GM12891 (cell line): ENCODE measurements at regions not wholly inside any gene's neighbourhood (a gene's known extent, or its start where the extent isn't known, plus 50 kb on each side); places are given as distances from the start of the nearest gene placed in this dataset.

Source experiments
- POLR2A ChIP-seq: IDR thresholded peaks from 2 replicates; pipeline ENCODE4 v1.6.1; 2011; ENCODE audit warnings: low read depth, low read length, control low read depth
- POLR2AphosphoS5 ChIP-seq: IDR thresholded peaks from 2 replicates; pipeline ENCODE4 v1.6.1; 2011; ENCODE audit warnings: low read depth, low read length, control low read depth
- POU2F2 ChIP-seq: IDR thresholded peaks from 2 replicates; pipeline ENCODE4 v1.6.1; 2011; ENCODE audit warnings: low read depth, mild to moderate bottlenecking, control low read depth, low read length, moderate library complexity
- SPI1 ChIP-seq: IDR thresholded peaks from 2 replicates; pipeline ENCODE4 v1.6.1; 2011; ENCODE audit warnings: low read depth, low read length, control low read depth
- TAF1 ChIP-seq: IDR thresholded peaks from 2 replicates; pipeline ENCODE4 v1.6.1; 2011; ENCODE audit warnings: low read depth, low read length, control low read depth

- TF ChIP-seq POLR2A: no peak
- TF ChIP-seq POLR2AphosphoS5: no peak
- TF ChIP-seq SPI1: no peak
- TF ChIP-seq TAF1: no peak
- TF ChIP-seq POU2F2: no peak
Measured at GRCh38 chr6:11416936-11417576, 120.5 kb upstream of the TMEM170B start.
